ENCODE measurements at regions not wholly inside any gene's neighbourhood (a gene's known extent, or its start where the extent isn't known, plus 50 kb on each side); places are given as distances from the start of the nearest gene placed in this dataset.

DNA sequence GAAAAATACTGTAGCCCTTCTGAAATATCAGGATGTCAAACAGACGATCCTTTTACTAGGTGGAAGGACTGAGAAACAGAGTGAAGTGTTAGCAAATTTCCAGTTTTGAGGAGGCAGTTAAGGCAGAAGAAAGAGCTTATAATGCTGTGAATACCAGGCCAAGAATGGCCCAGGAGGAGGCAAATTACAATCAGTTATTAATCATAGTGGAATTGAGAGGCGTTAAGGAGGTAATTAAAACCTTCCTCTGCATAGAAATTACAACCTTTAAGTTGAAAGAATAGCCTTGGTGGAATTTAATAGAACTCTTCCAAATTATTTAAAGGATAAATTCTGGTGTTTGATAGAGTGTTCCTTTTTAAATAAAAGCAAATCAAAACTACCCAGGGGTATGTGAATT is 590.9 kb upstream of the SEL1L start (continued):
- TF ChIP-seq, protein P1, sequence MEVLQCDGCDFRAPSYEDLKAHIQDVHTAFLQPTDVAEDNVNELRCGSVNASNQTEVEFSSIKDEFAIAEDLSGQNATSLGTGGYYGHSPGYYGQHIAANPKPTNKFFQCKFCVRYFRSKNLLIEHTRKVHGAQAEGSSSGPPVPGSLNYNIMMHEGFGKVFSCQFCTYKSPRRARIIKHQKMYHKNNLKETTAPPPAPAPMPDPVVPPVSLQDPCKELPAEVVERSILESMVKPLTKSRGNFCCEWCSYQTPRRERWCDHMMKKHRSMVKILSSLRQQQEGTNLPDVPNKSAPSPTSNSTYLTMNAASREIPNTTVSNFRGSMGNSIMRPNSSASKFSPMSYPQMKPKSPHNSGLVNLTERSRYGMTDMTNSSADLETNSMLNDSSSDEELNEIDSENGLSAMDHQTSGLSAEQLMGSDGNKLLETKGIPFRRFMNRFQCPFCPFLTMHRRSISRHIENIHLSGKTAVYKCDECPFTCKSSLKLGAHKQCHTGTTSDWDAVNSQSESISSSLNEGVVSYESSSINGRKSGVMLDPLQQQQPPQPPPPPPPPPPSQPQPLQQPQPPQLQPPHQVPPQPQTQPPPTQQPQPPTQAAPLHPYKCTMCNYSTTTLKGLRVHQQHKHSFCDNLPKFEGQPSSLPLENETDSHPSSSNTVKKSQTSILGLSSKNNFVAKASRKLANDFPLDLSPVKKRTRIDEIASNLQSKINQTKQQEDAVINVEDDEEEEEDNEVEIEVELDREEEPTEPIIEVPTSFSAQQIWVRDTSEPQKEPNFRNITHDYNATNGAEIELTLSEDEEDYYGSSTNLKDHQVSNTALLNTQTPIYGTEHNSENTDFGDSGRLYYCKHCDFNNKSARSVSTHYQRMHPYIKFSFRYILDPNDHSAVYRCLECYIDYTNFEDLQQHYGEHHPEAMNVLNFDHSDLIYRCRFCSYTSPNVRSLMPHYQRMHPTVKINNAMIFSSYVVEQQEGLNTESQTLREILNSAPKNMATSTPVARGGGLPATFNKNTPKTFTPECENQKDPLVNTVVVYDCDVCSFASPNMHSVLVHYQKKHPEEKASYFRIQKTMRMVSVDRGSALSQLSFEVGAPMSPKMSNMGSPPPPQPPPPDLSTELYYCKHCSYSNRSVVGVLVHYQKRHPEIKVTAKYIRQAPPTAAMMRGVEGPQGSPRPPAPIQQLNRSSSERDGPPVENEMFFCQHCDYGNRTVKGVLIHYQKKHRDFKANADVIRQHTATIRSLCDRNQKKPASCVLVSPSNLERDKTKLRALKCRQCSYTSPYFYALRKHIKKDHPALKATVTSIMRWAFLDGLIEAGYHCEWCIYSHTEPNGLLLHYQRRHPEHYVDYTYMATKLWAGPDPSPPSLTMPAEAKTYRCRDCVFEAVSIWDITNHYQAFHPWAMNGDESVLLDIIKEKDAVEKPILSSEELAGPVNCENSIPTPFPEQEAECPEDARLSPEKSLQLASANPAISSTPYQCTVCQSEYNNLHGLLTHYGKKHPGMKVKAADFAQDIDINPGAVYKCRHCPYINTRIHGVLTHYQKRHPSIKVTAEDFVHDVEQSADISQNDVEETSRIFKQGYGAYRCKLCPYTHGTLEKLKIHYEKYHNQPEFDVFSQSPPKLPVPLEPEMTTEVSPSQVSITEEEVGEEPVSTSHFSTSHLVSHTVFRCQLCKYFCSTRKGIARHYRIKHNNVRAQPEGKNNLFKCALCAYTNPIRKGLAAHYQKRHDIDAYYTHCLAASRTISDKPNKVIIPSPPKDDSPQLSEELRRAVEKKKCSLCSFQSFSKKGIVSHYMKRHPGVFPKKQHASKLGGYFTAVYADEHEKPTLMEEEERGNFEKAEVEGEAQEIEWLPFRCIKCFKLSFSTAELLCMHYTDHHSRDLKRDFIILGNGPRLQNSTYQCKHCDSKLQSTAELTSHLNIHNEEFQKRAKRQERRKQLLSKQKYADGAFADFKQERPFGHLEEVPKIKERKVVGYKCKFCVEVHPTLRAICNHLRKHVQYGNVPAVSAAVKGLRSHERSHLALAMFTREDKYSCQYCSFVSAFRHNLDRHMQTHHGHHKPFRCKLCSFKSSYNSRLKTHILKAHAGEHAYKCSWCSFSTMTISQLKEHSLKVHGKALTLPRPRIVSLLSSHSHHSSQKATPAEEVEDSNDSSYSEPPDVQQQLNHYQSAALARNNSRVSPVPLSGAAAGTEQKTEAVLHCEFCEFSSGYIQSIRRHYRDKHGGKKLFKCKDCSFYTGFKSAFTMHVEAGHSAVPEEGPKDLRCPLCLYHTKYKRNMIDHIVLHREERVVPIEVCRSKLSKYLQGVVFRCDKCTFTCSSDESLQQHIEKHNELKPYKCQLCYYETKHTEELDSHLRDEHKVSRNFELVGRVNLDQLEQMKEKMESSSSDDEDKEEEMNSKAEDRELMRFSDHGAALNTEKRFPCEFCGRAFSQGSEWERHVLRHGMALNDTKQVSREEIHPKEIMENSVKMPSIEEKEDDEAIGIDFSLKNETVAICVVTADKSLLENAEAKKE (CRISPR knock-in tag; IDR thresholded peaks at IDR 0.05), result no peak
- TF ChIP-seq, protein P2, sequence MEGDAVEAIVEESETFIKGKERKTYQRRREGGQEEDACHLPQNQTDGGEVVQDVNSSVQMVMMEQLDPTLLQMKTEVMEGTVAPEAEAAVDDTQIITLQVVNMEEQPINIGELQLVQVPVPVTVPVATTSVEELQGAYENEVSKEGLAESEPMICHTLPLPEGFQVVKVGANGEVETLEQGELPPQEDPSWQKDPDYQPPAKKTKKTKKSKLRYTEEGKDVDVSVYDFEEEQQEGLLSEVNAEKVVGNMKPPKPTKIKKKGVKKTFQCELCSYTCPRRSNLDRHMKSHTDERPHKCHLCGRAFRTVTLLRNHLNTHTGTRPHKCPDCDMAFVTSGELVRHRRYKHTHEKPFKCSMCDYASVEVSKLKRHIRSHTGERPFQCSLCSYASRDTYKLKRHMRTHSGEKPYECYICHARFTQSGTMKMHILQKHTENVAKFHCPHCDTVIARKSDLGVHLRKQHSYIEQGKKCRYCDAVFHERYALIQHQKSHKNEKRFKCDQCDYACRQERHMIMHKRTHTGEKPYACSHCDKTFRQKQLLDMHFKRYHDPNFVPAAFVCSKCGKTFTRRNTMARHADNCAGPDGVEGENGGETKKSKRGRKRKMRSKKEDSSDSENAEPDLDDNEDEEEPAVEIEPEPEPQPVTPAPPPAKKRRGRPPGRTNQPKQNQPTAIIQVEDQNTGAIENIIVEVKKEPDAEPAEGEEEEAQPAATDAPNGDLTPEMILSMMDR (conservative IDR thresholded peaks at IDR 0.05; ENCODE audit: low read depth in 2 of 2), result no peak
- no peak for TF ChIP-seq EZH2 (IDR thresholded peaks at IDR 0.05; ENCODE audit: low read depth, unreplicated experiment)
- TF ChIP-seq JUNB (IDR thresholded peaks at IDR 0.05; ENCODE audit: unreplicated experiment), result no peak
- no peak for TF ChIP-seq ZNF114 (CRISPR knock-in tag; IDR thresholded peaks at IDR 0.05)

DNA sequence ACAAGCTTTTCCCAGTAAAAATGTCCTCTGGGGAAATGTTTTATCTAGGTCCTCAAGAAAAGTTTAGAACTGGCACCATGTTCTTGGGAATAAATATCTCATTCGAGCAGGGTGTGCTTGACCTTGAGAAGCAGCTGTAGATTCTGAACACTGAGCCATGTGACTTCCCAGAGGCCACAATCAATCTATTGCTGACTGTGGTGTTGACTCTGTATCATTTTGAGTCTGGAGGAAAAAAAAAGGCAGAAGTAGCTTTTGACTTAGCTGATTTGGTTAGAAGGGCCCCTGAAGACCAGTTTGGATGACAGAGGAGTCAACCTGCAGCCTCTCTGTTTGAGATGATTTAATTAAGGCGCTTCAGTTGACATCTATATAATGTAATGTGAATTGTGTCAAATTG is 592.4 kb upstream of the SEL1L start:
- Mint-ChIP-seq H3K27me3 (ENCODE audit: insufficient read depth, low read depth, poor library complexity) (no peaks in the 10 kb centered on the region), H3K36me3 (ENCODE audit: low read depth) (peaks cover 10% of the 10 kb centered on the region), H3K9me3 (peaks cover 85% of the 10 kb centered on the region), H3K27ac (no peak overlapping the region), H3K4me3 (no peak overlapping the region), H3K4me1 (no peaks in the 10 kb centered on the region)
- Histone ChIP-seq H3K27ac (ENCODE audit: low read depth) (no peak overlapping the region), H2AFZ (no peak overlapping the region; the same call in 1 of the 2 replicates), H3K9me2 (ENCODE audit: insufficient read depth) (no peaks in the 10 kb centered on the region), H3F3A (replicated peaks; ENCODE audit: low read depth) (no peaks in the 10 kb centered on the region), H3K4me2 (no peak overlapping the region), H3K27me3 (ENCODE audit: insufficient read depth) (no peaks in the 10 kb centered on the region), H3K79me2 (replicated peaks; ENCODE audit: insufficient read depth) (no peaks in the 10 kb centered on the region), H3K4me3 (no peak overlapping the region), H4K20me1 (replicated peaks; ENCODE audit: insufficient read depth) (no peaks in the 10 kb centered on the region), H3K4me1 (ENCODE audit: insufficient read depth) (no peaks in the 10 kb centered on the region), H3K36me3 (ENCODE audit: insufficient read depth) (no peaks in the 10 kb centered on the region)
- TF ChIP-seq JUNB (IDR thresholded peaks at IDR 0.05; ENCODE audit: unreplicated experiment) (no peak), STAT1 (IDR thresholded peaks at IDR 0.05; ENCODE audit: unreplicated experiment) (no peak)
- TF ChIP-seq, protein P3, sequence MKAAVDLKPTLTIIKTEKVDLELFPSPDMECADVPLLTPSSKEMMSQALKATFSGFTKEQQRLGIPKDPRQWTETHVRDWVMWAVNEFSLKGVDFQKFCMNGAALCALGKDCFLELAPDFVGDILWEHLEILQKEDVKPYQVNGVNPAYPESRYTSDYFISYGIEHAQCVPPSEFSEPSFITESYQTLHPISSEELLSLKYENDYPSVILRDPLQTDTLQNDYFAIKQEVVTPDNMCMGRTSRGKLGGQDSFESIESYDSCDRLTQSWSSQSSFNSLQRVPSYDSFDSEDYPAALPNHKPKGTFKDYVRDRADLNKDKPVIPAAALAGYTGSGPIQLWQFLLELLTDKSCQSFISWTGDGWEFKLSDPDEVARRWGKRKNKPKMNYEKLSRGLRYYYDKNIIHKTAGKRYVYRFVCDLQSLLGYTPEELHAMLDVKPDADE (IDR thresholded peaks at IDR 0.05), result no peak
- no peak for DNase-seq (ENCODE audit: low spot score)
- no peak for ATAC-seq

All from GM23338 (cell line).